Bronchial epithelial cell (primary cell): ENCODE measurements at regions not wholly inside any gene's neighbourhood (a gene's known extent, or its start where the extent isn't known, plus 50 kb on each side); places are given as distances from the start of the nearest gene placed in this dataset.

ENCODE experiments used
- DNase-seq: peaks from one replicate; pipeline ENCODE4 v3.0.0-alpha.2; 2010; ENCODE audit warnings: low read depth
- FAIRE-seq: peaks from 2 replicates; lab custom pipeline; 2011; peaks lifted over from hg19 to GRCh38; lab: Jason Lieb, UNC
- H3K27me3 ChIP-seq: 2 replicates; pipeline ENCODE4 v1.5.1; 2011; ENCODE audit warnings: low read length; ENCODE audit not compliant: control insufficient read depth, insufficient read depth
- H3K36me3 ChIP-seq: 2 replicates; pipeline ENCODE4 v1.5.1; 2011; ENCODE audit warnings: low read length; ENCODE audit not compliant: control insufficient read depth, insufficient read depth
- H3K4me3 ChIP-seq: 2 replicates; pipeline ENCODE4 v1.5.1; 2011; ENCODE audit warnings: mild to moderate bottlenecking, low read depth, low read length, control low read depth
- CTCF ChIP-seq: IDR thresholded peaks from 2 replicates; pipeline ENCODE4 v1.5.1; 2011; ENCODE audit warnings: mild to moderate bottlenecking, moderate library complexity, low read length, control low read depth, inconsistent platforms; ENCODE audit not compliant: insufficient read depth, severe bottlenecking

- no peak for TF ChIP-seq CTCF
- no peak overlapping the region for H3K4me3 ChIP-seq
- FAIRE-seq (no peak), DNase-seq (no peak)
- H3K36me3 ChIP-seq: no peaks in the 10 kb centered on the region
- no peaks in the 10 kb centered on the region for H3K27me3 ChIP-seq
These were observed 528.2 kb upstream of the MARCKS start for GRCh38 chr6:113328886-113329381.

DNA sequence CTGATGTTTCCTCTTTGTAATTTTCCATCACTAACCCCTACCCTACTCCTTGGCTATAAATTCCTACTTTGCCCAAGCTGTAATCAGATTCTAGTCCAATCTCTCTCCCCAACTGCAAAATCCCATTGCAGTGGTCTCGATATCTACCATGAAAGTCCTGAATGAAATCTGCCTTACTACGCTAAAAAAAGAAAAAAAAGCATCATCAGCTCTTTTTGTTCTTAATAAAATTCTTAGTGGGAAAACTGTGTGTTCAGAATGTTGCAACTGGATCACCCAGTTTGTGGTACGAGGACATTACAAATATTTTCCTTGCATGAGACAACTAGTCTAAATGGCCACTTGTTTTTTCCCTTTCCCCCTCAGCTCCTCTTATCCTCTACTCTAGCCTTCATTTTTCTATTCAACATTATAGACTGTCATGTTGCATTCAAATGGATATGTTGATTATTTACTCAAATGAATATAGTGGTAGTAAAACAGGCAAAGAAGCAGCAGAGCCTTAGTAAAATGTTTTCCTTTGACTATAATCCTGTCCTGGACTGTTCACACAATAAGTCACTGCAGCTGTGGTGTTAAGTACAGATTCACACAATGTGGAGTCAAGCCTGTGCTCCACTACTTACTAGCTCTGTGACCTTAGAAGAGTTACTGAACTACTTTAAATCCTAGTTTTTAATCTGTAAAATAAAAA is 527.1 kb upstream of the MARCKS start:
- no peak for FAIRE-seq

DNA sequence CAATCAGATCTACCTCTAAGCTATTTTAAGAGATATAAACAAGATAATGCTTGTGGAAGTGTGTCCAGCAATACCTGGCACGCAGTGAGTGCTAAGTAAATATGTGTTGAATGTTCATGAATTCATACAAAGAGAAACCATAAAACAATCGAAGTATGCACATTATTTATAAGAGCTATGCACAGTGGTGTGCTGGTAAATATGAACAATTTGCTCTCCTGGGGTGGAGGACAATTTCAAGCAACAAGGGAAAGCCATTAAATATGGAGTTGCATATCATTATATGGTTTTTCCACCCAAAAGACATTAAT is 526.6 kb upstream of the MARCKS start:
- FAIRE-seq: no peak
- Histone ChIP-seq H3K36me3 (no peaks in the 10 kb centered on the region), H3K4me3 (no peak overlapping the region), H3K27me3 (no peaks in the 10 kb centered on the region)
- no peak for TF ChIP-seq CTCF
- no peak for DNase-seq

More for the DNA sequence above, 527.1 kb upstream of the MARCKS start:
- no peak for DNase-seq
- Histone ChIP-seq H3K36me3 (no peaks in the 10 kb centered on the region), H3K4me3 (no peak overlapping the region), H3K27me3 (no peaks in the 10 kb centered on the region)
- TF ChIP-seq CTCF: no peak

- no peak for TF ChIP-seq CTCF
- no peaks in the 10 kb centered on the region for H3K27me3 ChIP-seq
- no peak overlapping the region for H3K4me3 ChIP-seq
- FAIRE-seq (no peak), DNase-seq (no peak)
- no peaks in the 10 kb centered on the region for H3K36me3 ChIP-seq
These were observed 526.1 kb upstream of the MARCKS start for GRCh38 chr6:113331021-113331420.

GRCh38 chr6:113338644-113339043 is 518.5 kb upstream of the MARCKS start:
- Histone ChIP-seq H3K36me3 (no peaks in the 10 kb centered on the region), H3K27me3 (no peaks in the 10 kb centered on the region), H3K4me3 (no peak overlapping the region)
- FAIRE-seq (no peak), DNase-seq (no peak)
- no peak for TF ChIP-seq CTCF

DNA sequence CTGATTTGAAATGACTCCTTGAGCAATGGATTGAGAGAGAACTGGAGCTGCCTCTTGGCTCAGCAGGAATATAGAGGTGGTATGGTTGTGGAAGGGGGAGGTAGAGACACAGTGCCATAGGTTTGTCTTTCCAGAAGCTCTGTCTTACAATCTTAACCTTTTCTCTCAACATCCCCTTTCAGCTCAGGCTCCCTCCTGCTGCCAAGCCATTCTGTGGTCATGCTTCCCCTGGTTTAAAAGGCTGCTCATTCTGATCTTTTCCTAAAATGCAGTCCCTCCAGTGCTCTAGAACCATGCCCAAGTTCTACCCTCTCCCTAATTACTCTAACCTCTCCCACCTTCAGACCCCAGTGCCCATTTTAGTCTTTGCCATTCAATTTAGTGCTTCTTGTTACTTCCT is 517.9 kb upstream of the MARCKS start:
- Histone ChIP-seq H3K36me3 (no peaks in the 10 kb centered on the region), H3K4me3 (no peak overlapping the region), H3K27me3 (no peaks in the 10 kb centered on the region)
- DNase-seq: no peak
- no peak for FAIRE-seq
- TF ChIP-seq CTCF: no peak
